Neural progenitor cell (in vitro differentiated cells): ENCODE measurements at regions not wholly inside any gene's neighbourhood (a gene's known extent, or its start where the extent isn't known, plus 50 kb on each side); places are given as distances from the start of the nearest gene placed in this dataset.

Source experiments
- DNase-seq: peaks from one replicate; pipeline ENCODE4 v3.0.0-alpha.2; 2016; ENCODE audit warnings: low spot score
- H2AFZ ChIP-seq: fragments of 200-600 bp; sonication (generic); replicated peaks from 2 replicates; pipeline ENCODE4 v1.6.1; 2016; ENCODE audit warnings: antibody characterized with exemption
- H3F3A ChIP-seq: fragments of 200-600 bp; sonication (generic); 2 replicates; pipeline ENCODE4 v1.6.1; 2016; ENCODE audit warnings: antibody characterized with exemption, low read depth
- H3K27ac ChIP-seq: fragments of 200-600 bp; sonication (generic); 2 replicates; pipeline ENCODE4 v1.5.1; 2016; ENCODE audit warnings: mild to moderate bottlenecking
- H3K27me3 ChIP-seq: fragments of 200-600 bp; sonication (generic); 2 replicates; pipeline ENCODE4 v1.6.1; 2016; ENCODE audit warnings: mild to moderate bottlenecking, moderate library complexity
- H3K36me3 ChIP-seq: fragments of 200-600 bp; sonication (generic); 2 replicates; pipeline ENCODE4 v1.5.1; 2016
- H3K4me1 ChIP-seq: fragments of 200-600 bp; sonication (generic); 2 replicates; pipeline ENCODE4 v1.6.1; 2016; ENCODE audit warnings: mixed run types
- H3K4me2 ChIP-seq: fragments of 200-600 bp; sonication (generic); 2 replicates; pipeline ENCODE4 v1.6.1; 2016
- H3K4me3 ChIP-seq: fragments of 200-600 bp; sonication (generic); 2 replicates; pipeline ENCODE4 v1.5.1; 2016
- H3K79me2 ChIP-seq: fragments of 200-600 bp; sonication (generic); 2 replicates; pipeline ENCODE4 v1.6.1; 2016; ENCODE audit warnings: low read depth
- H3K9ac ChIP-seq: fragments of 200-600 bp; sonication (generic); 2 replicates; pipeline ENCODE4 v1.6.1; 2016
- H3K9me3 ChIP-seq: fragments of 200-600 bp; sonication (generic); 2 replicates; pipeline ENCODE4 v1.5.1; 2016; ENCODE audit warnings: low read depth
- H4K20me1 ChIP-seq: fragments of 200-600 bp; sonication (generic); 2 replicates; pipeline ENCODE4 v1.6.1; 2016; ENCODE audit warnings: low read depth
- H3K27ac Mint-ChIP-seq: 3 replicates; pipeline ENCODE4 v1.8.0; 2021; ENCODE audit warnings: mixed read lengths
- H3K27me3 Mint-ChIP-seq: 2 replicates; pipeline ENCODE4 v1.8.0; 2022; ENCODE audit warnings: low read depth, mild to moderate bottlenecking, inconsistent platforms, moderate library complexity, mixed read lengths; ENCODE audit not compliant: insufficient read depth
- H3K36me3 Mint-ChIP-seq: 3 replicates; pipeline ENCODE4 v1.8.0; 2021; ENCODE audit warnings: mixed read lengths
- H3K4me1 Mint-ChIP-seq: 3 replicates; pipeline ENCODE4 v1.8.0; 2021; ENCODE audit warnings: mixed read lengths
- H3K4me3 Mint-ChIP-seq: 3 replicates; pipeline ENCODE4 v1.8.0; 2021; ENCODE audit warnings: mild to moderate bottlenecking, moderate library complexity, mixed read lengths
- H3K9me3 Mint-ChIP-seq: 3 replicates; pipeline ENCODE4 v1.8.0; 2020; ENCODE audit warnings: mixed read lengths
- CTCF ChIP-seq: fragments of 200-600 bp; sonication (generic); IDR thresholded peaks from 2 replicates; pipeline ENCODE4 v1.5.1; 2017; ENCODE audit warnings: antibody characterized with exemption, mild to moderate bottlenecking
- EZH2 ChIP-seq: fragments of 200-600 bp; sonication (generic); IDR thresholded peaks from 2 replicates; pipeline ENCODE4 v1.6.1; 2017; ENCODE audit warnings: antibody characterized with exemption, mild to moderate bottlenecking, moderate library complexity
- EZH2phosphoT487 ChIP-seq: fragments of 200-600 bp; sonication (generic); IDR thresholded peaks from 2 replicates; pipeline ENCODE4 v1.6.1; 2017; ENCODE audit warnings: antibody characterized with exemption

GRCh38 chr1:221449194-221449593 is 292.7 kb downstream of the DUSP10 start:
- Histone ChIP-seq H3K4me3 (no peak overlapping the region), H4K20me1 (no peaks in the 10 kb centered on the region), H3K9ac (no peak overlapping the region), H3K27ac (no peak overlapping the region), H3K79me2 (no peaks in the 10 kb centered on the region), H3K27me3 (no peaks in the 10 kb centered on the region), H3K4me2 (no peak overlapping the region), H3K36me3 (no peaks in the 10 kb centered on the region), H3K4me1 (no peaks in the 10 kb centered on the region), H3F3A (no peaks in the 10 kb centered on the region), H3K9me3 (no peaks in the 10 kb centered on the region), H2AFZ (no peak overlapping the region)
- Mint-ChIP-seq H3K4me1 (peaks cover 2% of the 10 kb centered on the region), H3K27ac (no peak overlapping the region), H3K4me3 (no peak overlapping the region), H3K27me3 (no peaks in the 10 kb centered on the region), H3K9me3 (no peaks in the 10 kb centered on the region), H3K36me3 (no peaks in the 10 kb centered on the region)
- DNase-seq, result no peak
- TF ChIP-seq EZH2phosphoT487 (no peak), CTCF (no peak), EZH2 (no peak)

GRCh38 chr1:221449801-221450470 is 292.0 kb downstream of the DUSP10 start:
- no peak overlapping the region for H3K4me2 ChIP-seq
- H4K20me1 ChIP-seq, result no peaks in the 10 kb centered on the region
- H2AFZ ChIP-seq, result no peak overlapping the region
- no peaks in the 10 kb centered on the region for H3K36me3 Mint-ChIP-seq
- H3K79me2 ChIP-seq, result no peaks in the 10 kb centered on the region
- no peak for TF ChIP-seq CTCF
- no peak for TF ChIP-seq EZH2
- TF ChIP-seq EZH2phosphoT487, result no peak
- no peak overlapping the region for H3K4me3 ChIP-seq
- H3K27me3 Mint-ChIP-seq, result no peaks in the 10 kb centered on the region
- H3K4me1 Mint-ChIP-seq, result peaks cover 2% of the 10 kb centered on the region
- H3K4me1 ChIP-seq, result no peaks in the 10 kb centered on the region
- H3F3A ChIP-seq, result no peaks in the 10 kb centered on the region
- no peaks in the 10 kb centered on the region for H3K9me3 ChIP-seq
- H3K36me3 ChIP-seq, result no peaks in the 10 kb centered on the region
- no peak overlapping the region for H3K27ac ChIP-seq
- no peak overlapping the region for H3K27ac Mint-ChIP-seq
- no peak overlapping the region for H3K4me3 Mint-ChIP-seq
- no peak overlapping the region for H3K9ac ChIP-seq
- DNase-seq, result no peak
- H3K27me3 ChIP-seq, result no peaks in the 10 kb centered on the region
- H3K9me3 Mint-ChIP-seq, result no peaks in the 10 kb centered on the region

- Histone ChIP-seq H2AFZ (no peak overlapping the region), H3K4me2 (no peak overlapping the region), H3K27me3 (no peaks in the 10 kb centered on the region), H3K9me3 (no peaks in the 10 kb centered on the region), H3K4me3 (no peak overlapping the region), H3K36me3 (no peaks in the 10 kb centered on the region), H3K9ac (no peak overlapping the region), H3K4me1 (no peaks in the 10 kb centered on the region), H4K20me1 (no peaks in the 10 kb centered on the region), H3F3A (no peaks in the 10 kb centered on the region), H3K27ac (no peak overlapping the region), H3K79me2 (no peaks in the 10 kb centered on the region)
- Mint-ChIP-seq H3K36me3 (no peaks in the 10 kb centered on the region), H3K9me3 (no peaks in the 10 kb centered on the region), H3K4me3 (no peak overlapping the region), H3K4me1 (peaks cover 2% of the 10 kb centered on the region), H3K27me3 (no peaks in the 10 kb centered on the region), H3K27ac (no peak overlapping the region)
- no peak for DNase-seq
- TF ChIP-seq EZH2 (no peak), CTCF (no peak), EZH2phosphoT487 (no peak)
Observed at GRCh38 chr1:221451741-221452140, 290.1 kb downstream of the DUSP10 start.
